ENCODE measurements at regions not wholly inside any gene's neighbourhood (a gene's known extent, or its start where the extent isn't known, plus 50 kb on each side); places are given as distances from the start of the nearest gene placed in this dataset.

DNA sequence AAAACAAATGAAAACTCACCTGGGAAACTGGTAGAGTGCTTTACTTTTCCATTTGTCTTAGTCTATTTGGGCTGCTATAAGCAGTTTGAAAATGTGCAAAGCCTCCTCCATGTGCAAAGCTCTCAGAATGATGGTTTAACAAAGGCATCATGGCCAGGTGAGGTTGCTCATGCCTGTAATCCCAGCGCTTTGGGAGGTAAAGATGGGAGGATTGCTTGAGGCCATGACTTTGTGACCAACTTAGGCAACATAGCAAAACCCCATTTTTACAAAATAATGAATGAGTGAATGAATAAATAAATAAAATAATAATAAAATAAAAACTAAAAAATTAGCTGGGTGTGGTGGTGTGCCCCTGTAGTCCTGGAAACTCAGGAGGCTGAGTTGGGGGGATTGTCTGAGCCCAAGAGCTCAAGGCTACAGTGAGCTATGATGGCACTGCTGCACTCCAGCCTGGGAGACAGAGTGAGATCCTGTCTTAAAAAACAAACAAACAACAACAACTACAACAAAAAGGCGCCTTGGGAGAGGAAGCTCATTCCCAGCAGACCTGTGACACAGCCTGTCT lies 71.8 kb downstream of the MYCN start:
- no peak for DNase-seq
- TF ChIP-seq, protein P1, sequence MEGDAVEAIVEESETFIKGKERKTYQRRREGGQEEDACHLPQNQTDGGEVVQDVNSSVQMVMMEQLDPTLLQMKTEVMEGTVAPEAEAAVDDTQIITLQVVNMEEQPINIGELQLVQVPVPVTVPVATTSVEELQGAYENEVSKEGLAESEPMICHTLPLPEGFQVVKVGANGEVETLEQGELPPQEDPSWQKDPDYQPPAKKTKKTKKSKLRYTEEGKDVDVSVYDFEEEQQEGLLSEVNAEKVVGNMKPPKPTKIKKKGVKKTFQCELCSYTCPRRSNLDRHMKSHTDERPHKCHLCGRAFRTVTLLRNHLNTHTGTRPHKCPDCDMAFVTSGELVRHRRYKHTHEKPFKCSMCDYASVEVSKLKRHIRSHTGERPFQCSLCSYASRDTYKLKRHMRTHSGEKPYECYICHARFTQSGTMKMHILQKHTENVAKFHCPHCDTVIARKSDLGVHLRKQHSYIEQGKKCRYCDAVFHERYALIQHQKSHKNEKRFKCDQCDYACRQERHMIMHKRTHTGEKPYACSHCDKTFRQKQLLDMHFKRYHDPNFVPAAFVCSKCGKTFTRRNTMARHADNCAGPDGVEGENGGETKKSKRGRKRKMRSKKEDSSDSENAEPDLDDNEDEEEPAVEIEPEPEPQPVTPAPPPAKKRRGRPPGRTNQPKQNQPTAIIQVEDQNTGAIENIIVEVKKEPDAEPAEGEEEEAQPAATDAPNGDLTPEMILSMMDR (IDR thresholded peaks at IDR 0.05; ENCODE audit: borderline replicate concordance) = no peak
- intact Hi-C loops (cut with micrococcal nuclease) = no loop called here
- no peaks in the 10 kb centered on the region for H3K36me3 ChIP-seq
- H3K27me3 ChIP-seq (ENCODE audit: low read depth) = peaks cover 76% of the 10 kb centered on the region
- H3K4me1 ChIP-seq = peaks cover 16% of the 10 kb centered on the region
- no peaks in the 10 kb centered on the region for H3K9me3 ChIP-seq (replicated peaks)
- H3K4me3 ChIP-seq = no peak overlapping the region
- no peak overlapping the region for H3K27ac ChIP-seq (replicated peaks)

GRCh38 chr2:16011621-16011960 lies 71.2 kb downstream of the MYCN start:
- H3K9me3 ChIP-seq (replicated peaks) = no peaks in the 10 kb centered on the region
- no peak overlapping the region for H3K4me3 ChIP-seq
- intact Hi-C loops (cut with micrococcal nuclease) = no loop called here
- TF ChIP-seq, protein P1 (IDR thresholded peaks at IDR 0.05; ENCODE audit: borderline replicate concordance) = no peak
- no peak for DNase-seq
- peaks cover 16% of the 10 kb centered on the region for H3K4me1 ChIP-seq
- H3K27me3 ChIP-seq (ENCODE audit: low read depth) = peaks cover 76% of the 10 kb centered on the region
- H3K36me3 ChIP-seq = no peaks in the 10 kb centered on the region
- H3K27ac ChIP-seq (replicated peaks) = no peak overlapping the region

DNA sequence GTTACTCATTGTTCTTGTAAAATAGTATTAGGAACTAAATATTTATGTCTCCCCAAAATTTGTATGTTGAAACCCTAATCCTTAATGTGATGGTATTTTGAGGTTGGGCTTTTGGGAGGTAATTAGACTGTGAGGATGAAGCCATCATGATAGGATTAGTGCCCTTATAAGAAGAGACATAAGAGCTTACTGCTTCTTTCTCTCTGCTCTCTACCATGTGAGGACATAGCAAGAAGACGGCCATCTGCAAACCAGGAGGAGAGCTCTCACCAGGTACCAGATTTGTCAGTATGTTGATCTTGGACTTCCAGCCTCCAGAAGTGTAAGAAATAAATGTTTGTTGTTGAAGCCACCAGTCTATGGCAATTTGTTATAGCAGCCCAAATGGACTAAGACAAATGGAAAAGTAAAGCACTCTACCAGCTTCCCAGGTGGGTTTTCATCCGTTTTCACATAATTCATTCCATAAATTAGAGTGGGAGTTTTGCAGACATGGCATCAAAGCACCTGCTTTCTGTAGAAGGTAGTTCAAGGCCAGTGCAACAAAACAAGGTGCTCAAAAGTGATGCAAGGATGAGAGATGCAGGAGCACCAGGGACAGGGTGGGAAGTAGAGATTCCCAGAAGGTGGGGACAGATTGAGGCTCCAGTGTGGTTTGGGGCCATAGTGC lies 70.7 kb downstream of the MYCN start:
- H3K4me1 ChIP-seq = peaks cover 16% of the 10 kb centered on the region
- no peaks in the 10 kb centered on the region for H3K9me3 ChIP-seq (replicated peaks)
- no peak for DNase-seq
- intact Hi-C loops (cut with micrococcal nuclease) = no loop called here
- H3K4me3 ChIP-seq = no peak overlapping the region
- H3K27me3 ChIP-seq (ENCODE audit: low read depth) = peaks cover 76% of the 10 kb centered on the region
- H3K27ac ChIP-seq (replicated peaks) = no peak overlapping the region
- TF ChIP-seq, protein P1 (IDR thresholded peaks at IDR 0.05; ENCODE audit: borderline replicate concordance) = no peak
- H3K36me3 ChIP-seq = no peaks in the 10 kb centered on the region

DNA sequence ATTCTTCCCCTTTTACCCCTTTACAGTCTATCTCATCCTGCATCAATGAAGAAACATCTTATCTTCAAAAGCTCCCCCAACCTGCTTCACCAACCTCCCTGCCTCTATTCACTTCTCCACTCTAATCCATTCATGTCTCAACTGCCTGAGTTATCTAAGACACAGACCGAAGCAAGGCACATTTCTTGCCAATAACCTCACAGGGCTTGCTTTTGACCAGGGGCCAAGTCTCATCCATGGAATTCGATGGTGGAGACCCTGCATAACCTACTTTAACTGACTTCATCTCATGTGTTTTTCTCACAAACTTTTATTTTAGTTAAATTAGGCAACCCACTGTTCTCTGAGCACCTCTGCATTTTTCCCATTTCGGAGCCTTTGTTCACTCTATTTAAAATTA lies 69.7 kb downstream of the MYCN start:
- intact Hi-C loops (cut with micrococcal nuclease) = no loop called here
- TF ChIP-seq, protein P1 (IDR thresholded peaks at IDR 0.05; ENCODE audit: borderline replicate concordance) = no peak
- DNase-seq = no peak

GRCh38 chr2:16009560-16009959 lies 69.2 kb downstream of the MYCN start:
- intact Hi-C loops (cut with micrococcal nuclease) = no loop called here
- Histone ChIP-seq H3K36me3 (no peaks in the 10 kb centered on the region), H3K27ac (replicated peaks) (no peak overlapping the region), H3K9me3 (replicated peaks) (no peaks in the 10 kb centered on the region), H3K4me3 (no peak overlapping the region), H3K27me3 (ENCODE audit: low read depth) (peaks cover 71% of the 10 kb centered on the region), H3K4me1 (peaks cover 16% of the 10 kb centered on the region)
- no peak for DNase-seq
- TF ChIP-seq, protein P1 (IDR thresholded peaks at IDR 0.05; ENCODE audit: borderline replicate concordance) = no peak

More for the DNA sequence above, 69.7 kb downstream of the MYCN start:
- Histone ChIP-seq H3K36me3 (no peaks in the 10 kb centered on the region), H3K9me3 (replicated peaks) (no peaks in the 10 kb centered on the region), H3K4me3 (no peak overlapping the region), H3K27ac (replicated peaks) (no peak overlapping the region), H3K4me1 (peaks cover 16% of the 10 kb centered on the region), H3K27me3 (ENCODE audit: low read depth) (peaks cover 72% of the 10 kb centered on the region)

All from left ventricle myocardium inferior (tissue), 1 donor.